CD4-positive, alpha-beta memory T cell (primary cell): ENCODE measurements at regions not wholly inside any gene's neighbourhood (a gene's known extent, or its start where the extent isn't known, plus 50 kb on each side); places are given as distances from the start of the nearest gene placed in this dataset.

Experiments
- CTCF ChIA-PET: fragments of 350-600 bp; sonication (Branson Sonifier 250); formaldehyde crosslinking; loops from one replicate; lab custom pipeline; 2021; ENCODE audit warnings: inconsistent platforms; ENCODE audit not compliant: partially characterized antibody; lab: Charles Lee
- POLR2A ChIA-PET: fragments of 350-600 bp; sonication (Branson Sonifier 250); formaldehyde crosslinking; loops from one replicate; lab custom pipeline; 2021; ENCODE audit not compliant: partially characterized antibody; lab: Charles Lee
- DNase-seq, 5 donors: peaks; one replicate each; pipeline versions ENCODE4 v3.0.0 to v3.0.0-alpha.2; 2020 to 2022; ENCODE audit warnings: mixed read lengths in 1 of 5
- H3K27ac ChIP-seq: one replicate; pipeline ENCODE4 v1.7.0; 2013; ENCODE audit warnings: low read depth, low read length
- H3K27me3 ChIP-seq: 2 replicates; pipeline ENCODE4 v1.7.0; 2013; ENCODE audit warnings: mild to moderate bottlenecking, low read length, moderate library complexity; ENCODE audit not compliant: insufficient read depth
- H3K36me3 ChIP-seq: 2 replicates; pipeline ENCODE4 v1.7.0; 2013; ENCODE audit warnings: mild to moderate bottlenecking, low read length, moderate library complexity; ENCODE audit not compliant: insufficient read depth
- H3K4me1 ChIP-seq: 2 replicates; pipeline ENCODE4 v1.7.0; 2013; ENCODE audit warnings: mild to moderate bottlenecking, low read length, moderate library complexity; ENCODE audit not compliant: insufficient read depth
- H3K4me3 ChIP-seq, 2 donors: one replicate each; pipeline ENCODE4 v1.7.0; 2013; ENCODE audit warnings: low read length in 2 of 2, mild to moderate bottlenecking in 1 of 2
- H3K9me3 ChIP-seq, 2 donors: one replicate each; pipeline ENCODE4 v1.7.0; 2013; ENCODE audit warnings: low read length in 2 of 2, control low read depth in 1 of 2; ENCODE audit not compliant: control insufficient read depth in 1 of 2
- H3K27ac Mint-ChIP-seq, 7 donors: one replicate each; pipeline ENCODE4 v1.8.0; 2020 to 2021; ENCODE audit warnings: mixed read lengths in 7 of 7, mild to moderate bottlenecking in 6 of 7, inconsistent platforms in 3 of 7, moderate library complexity in 3 of 7
- H3K27me3 Mint-ChIP-seq, 2 donors: one replicate each; pipeline ENCODE4 v1.8.0; 2020 to 2021; ENCODE audit warnings: mixed read lengths in 2 of 2
- H3K36me3 Mint-ChIP-seq, 2 donors: one replicate each; pipeline ENCODE4 v1.8.0; 2020 to 2021; ENCODE audit warnings: mixed read lengths in 2 of 2, inconsistent platforms in 1 of 2, mild to moderate bottlenecking in 1 of 2
- H3K4me1 Mint-ChIP-seq, 4 donors: one replicate each; pipeline ENCODE4 v1.8.0; 2020 to 2021; ENCODE audit warnings: mixed read lengths in 4 of 4, mild to moderate bottlenecking in 1 of 4
- H3K4me3 Mint-ChIP-seq, 8 donors: one replicate each; pipeline ENCODE4 v1.8.0; 2020 to 2021; ENCODE audit warnings: mixed read lengths in 8 of 8, mild to moderate bottlenecking in 7 of 8, moderate library complexity in 6 of 8, inconsistent platforms in 3 of 8
- H3K9me3 Mint-ChIP-seq, 8 donors: one replicate each; pipeline ENCODE4 v1.8.0; 2020 to 2021; ENCODE audit warnings: mixed read lengths in 8 of 8, mild to moderate bottlenecking in 5 of 8, inconsistent platforms in 3 of 8, moderate library complexity in 1 of 8
- intact Hi-C: fragments of 100-400 bp; cut with micrococcal nuclease; formaldehyde crosslinking; loops from one replicate; pipeline ENCODE4 v1.15.1; 2023

DNA sequence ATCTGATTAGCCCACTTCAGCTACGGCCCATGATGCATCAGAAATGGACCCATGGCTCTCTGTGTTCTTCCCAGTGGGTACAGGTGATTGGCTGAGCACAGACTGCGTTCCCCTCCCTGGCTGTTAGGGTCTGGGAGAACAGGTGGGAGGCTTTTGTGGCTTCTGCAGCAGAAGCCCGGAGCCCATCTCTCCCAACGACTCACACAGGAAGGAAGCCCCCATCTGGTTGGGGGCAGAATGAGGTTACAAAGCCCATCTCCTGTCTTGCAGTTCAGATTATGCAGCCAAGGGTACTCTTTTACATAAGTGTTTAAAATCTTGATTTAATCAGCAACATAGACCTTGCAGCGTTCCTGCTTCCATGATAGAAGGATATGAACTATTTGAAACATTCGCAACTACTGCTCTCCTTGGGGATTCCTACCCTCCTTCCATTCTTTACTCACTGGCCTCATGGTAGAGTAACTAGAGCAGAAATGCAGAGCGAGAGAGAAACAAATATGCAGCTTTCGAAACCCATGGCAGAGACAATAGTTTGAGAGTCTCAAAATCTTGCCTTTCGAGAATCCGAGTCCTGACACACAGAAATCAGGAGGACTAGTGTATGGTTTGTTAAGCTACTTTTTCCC lies 291.3 kb downstream of the TLE3 start:
- no peak overlapping the region for H3K27ac Mint-ChIP-seq

DNA sequence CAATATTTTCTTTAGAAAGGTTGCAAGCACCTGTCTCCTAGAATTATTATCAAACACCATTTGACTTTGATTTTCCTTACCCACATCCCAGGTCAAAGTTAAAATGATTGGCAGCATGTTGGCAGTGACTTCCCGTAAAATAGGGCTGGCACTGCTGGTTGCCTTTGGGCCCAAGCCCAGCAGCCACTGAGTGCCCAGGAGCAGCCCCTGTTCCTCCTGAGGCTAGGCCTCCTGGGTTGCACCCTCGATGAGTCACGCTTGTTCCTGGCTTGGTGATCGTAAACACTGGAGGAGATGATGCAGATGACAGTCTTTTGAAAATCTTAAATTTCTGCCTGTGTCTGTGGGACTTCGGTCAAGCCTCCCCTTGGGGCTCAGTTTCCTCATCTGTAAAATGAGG lies 290.0 kb downstream of the TLE3 start:
- ChIA-PET CTCF (interaction anchor here (0.6 kb wide), 1 partner anchor 37 kb away, joined by 3 read pairs; no protein-coding TSS in a partner anchor), POLR2A (no interaction called here)
- Histone ChIP-seq H3K27me3 (no peaks in the 10 kb centered on the region), H3K4me3 (no peak overlapping the region), H3K4me1 (no peaks in the 10 kb centered on the region), H3K9me3 (no peaks in the 10 kb centered on the region), H3K27ac (no peak overlapping the region), H3K36me3 (no peaks in the 10 kb centered on the region)
- intact Hi-C loops = no loop called here
- no peak overlapping the region for H3K4me3 Mint-ChIP-seq
- H3K9me3 Mint-ChIP-seq = no peaks in the 10 kb centered on the region
- peaks cover 3 to 5% of the 10 kb centered on the region in 2 donors for H3K27me3 Mint-ChIP-seq
- no peak for DNase-seq
- peak overlapping the region in 1 of 7 donors; percentile 42 for H3K27ac Mint-ChIP-seq
- no peaks in the 10 kb centered on the region for H3K36me3 Mint-ChIP-seq
- peaks cover 0 to 5% (median 0%) of the 10 kb centered on the region in 4 donors for H3K4me1 Mint-ChIP-seq

More for the DNA sequence above, 291.3 kb downstream of the TLE3 start:
- Mint-ChIP-seq H3K36me3 (no peaks in the 10 kb centered on the region), H3K27me3 (peaks cover 3 to 5% of the 10 kb centered on the region in 2 donors), H3K9me3 (no peaks in the 10 kb centered on the region), H3K4me1 (peaks cover 0 to 5% (median 0%) of the 10 kb centered on the region in 4 donors), H3K4me3 (no peak overlapping the region)
- ChIA-PET POLR2A (no interaction called here), CTCF (no interaction called here)
- Histone ChIP-seq H3K4me1 (no peaks in the 10 kb centered on the region), H3K27ac (no peak overlapping the region), H3K9me3 (no peaks in the 10 kb centered on the region), H3K4me3 (no peak overlapping the region), H3K36me3 (no peaks in the 10 kb centered on the region), H3K27me3 (no peaks in the 10 kb centered on the region)
- no peak for DNase-seq
- intact Hi-C loops = no loop called here

DNA sequence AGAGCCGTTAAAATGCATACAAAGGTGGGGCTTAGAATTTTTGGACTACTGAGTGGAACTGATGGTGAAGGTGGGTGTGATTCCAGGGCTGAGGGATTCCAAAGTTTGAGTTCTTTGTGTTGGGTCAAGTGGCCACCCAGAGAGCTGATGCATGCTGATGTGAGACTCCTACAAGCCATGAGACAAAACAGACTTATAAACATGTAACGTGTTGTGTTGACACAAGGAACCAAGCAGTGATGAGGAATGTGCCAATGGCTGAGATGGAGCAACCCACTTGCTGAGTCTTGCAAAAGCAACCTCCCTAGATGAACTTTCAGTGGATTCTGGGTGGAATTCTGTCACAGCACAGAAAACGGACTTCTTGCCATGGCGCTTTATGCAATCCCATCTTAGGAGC lies 289.0 kb downstream of the TLE3 start:
- intact Hi-C loops = no loop called here

DNA sequence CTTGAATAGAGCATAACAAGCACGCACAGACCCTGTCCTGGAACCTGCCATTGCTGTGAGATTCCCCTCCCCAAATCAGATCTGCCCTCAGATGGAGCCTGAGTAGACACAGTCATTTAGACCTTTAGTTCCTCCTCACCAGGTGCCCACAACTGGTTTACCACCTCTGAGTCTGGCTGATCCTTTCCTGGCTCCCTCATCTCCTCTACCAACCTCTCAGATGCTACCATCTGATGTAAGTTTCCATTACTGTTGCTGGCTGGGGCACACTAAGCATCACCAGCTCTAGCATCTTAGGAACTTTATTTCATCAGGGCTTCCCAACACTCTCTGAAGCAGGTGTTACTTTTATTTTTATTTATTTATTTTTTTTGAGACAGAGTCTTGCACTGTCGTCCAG lies 288.3 kb downstream of the TLE3 start:
- H3K36me3 Mint-ChIP-seq = no peaks in the 10 kb centered on the region
- Histone ChIP-seq H3K36me3 (no peaks in the 10 kb centered on the region), H3K9me3 (no peaks in the 10 kb centered on the region), H3K4me1 (no peaks in the 10 kb centered on the region), H3K27me3 (no peaks in the 10 kb centered on the region), H3K4me3 (no peak overlapping the region), H3K27ac (no peak overlapping the region)
- peaks cover 0 to 5% (median 0%) of the 10 kb centered on the region in 4 donors for H3K4me1 Mint-ChIP-seq
- intact Hi-C loops = no loop called here
- H3K27ac Mint-ChIP-seq = no peak overlapping the region
- no peak overlapping the region for H3K4me3 Mint-ChIP-seq
- H3K9me3 Mint-ChIP-seq = no peaks in the 10 kb centered on the region
- DNase-seq = no peak
- H3K27me3 Mint-ChIP-seq = peaks cover 3 to 5% of the 10 kb centered on the region in 2 donors
- CTCF ChIA-PET = no interaction called here
- POLR2A ChIA-PET = no interaction called here

More for the DNA sequence above, 289.0 kb downstream of the TLE3 start:
- Mint-ChIP-seq H3K4me1 (peaks cover 0 to 5% (median 0%) of the 10 kb centered on the region in 4 donors), H3K4me3 (no peak overlapping the region), H3K27ac (no peak overlapping the region), H3K27me3 (peaks cover 3 to 5% of the 10 kb centered on the region in 2 donors), H3K36me3 (no peaks in the 10 kb centered on the region), H3K9me3 (no peaks in the 10 kb centered on the region)
- CTCF ChIA-PET = no interaction called here
- POLR2A ChIA-PET = no interaction called here
- H3K36me3 ChIP-seq = no peaks in the 10 kb centered on the region
- H3K4me3 ChIP-seq = no peak overlapping the region
- no peak overlapping the region for H3K27ac ChIP-seq
- H3K27me3 ChIP-seq = no peaks in the 10 kb centered on the region
- H3K4me1 ChIP-seq = no peaks in the 10 kb centered on the region
- H3K9me3 ChIP-seq = no peaks in the 10 kb centered on the region
- DNase-seq = no peak

DNA sequence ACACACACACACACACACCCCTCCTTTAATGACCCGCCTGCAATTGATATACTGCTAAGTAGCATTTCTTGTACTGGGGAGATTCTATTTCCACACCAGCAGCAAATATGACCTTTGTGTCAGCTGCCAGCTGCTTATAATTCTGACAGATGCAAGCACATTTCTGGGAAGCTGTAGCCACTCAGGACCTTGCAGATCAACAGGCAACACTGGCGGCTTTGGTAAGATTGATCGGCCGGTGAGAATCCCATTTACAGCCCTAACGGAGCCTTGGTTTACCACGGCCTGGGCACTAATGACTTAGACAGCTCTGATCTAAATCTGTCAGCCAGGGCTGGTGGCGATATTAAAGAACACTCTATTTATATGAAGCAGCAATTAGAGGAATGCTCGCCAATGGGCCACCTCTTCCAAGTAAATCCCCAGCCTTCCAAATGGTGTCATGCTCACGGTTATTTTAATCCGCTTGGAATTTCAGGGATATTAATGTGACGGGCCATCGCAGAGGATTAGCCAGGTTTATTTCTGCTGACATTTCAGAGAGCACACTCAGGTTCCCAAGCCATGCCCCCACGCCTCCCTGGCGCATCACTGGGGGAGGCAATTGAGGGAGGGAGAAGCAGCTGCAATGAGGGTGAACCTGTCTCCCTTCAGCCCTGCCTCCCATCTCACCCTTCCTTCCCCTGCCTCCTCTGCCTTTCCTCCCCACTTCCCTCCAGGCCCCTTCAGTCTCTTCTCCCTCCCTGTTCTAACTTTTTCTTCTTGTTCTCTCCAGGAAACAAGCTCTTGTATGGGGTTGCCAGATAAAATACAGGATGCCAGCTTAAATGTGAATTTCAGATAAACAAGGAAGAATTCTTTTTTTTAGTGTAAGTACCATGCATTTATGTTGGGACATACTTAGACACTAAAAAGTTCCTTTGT lies 287.0 kb downstream of the TLE3 start:
- ChIA-PET CTCF (interaction anchor here (1.0 kb wide), 1 partner anchor 24 kb away, joined by 4 read pairs; no protein-coding TSS in a partner anchor), POLR2A (no interaction called here)
- no peaks in the 10 kb centered on the region for H3K9me3 ChIP-seq
- H3K9me3 Mint-ChIP-seq = no peaks in the 10 kb centered on the region
- no peaks in the 10 kb centered on the region for H3K4me1 ChIP-seq
- H3K27ac Mint-ChIP-seq = no peak overlapping the region
- H3K27me3 ChIP-seq = no peaks in the 10 kb centered on the region
- no peak overlapping the region for H3K4me3 Mint-ChIP-seq
- H3K4me3 ChIP-seq = no peak overlapping the region
- intact Hi-C loops = no loop called here
- H3K27ac ChIP-seq = no peak overlapping the region
- H3K36me3 ChIP-seq = no peaks in the 10 kb centered on the region
- no peak for DNase-seq
- no peaks in the 10 kb centered on the region for H3K36me3 Mint-ChIP-seq
- H3K4me1 Mint-ChIP-seq = peaks cover 0 to 5% (median 0%) of the 10 kb centered on the region in 4 donors
- H3K27me3 Mint-ChIP-seq = peaks cover 3 to 5% of the 10 kb centered on the region in 2 donors

DNA sequence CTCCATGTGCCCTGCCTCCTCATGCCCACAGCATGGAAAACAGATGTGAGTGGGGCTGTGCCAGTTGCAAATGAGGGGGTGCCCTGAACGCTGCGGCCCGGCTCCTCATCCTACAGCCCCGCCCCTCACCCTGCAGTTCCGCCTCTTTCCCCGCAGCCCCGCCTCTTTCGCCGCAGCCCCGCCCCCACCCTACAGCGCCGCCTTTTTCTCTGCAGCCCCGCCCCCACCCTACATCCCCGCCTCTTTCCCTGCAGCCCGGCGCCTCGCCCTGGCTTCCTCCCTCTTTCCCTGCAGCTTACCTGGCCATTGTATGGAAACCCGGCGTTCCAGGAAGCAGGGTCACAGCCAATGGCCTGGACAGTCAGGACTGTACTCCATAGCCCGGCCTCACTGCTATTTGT lies 284.9 kb downstream of the TLE3 start:
- no peak for DNase-seq
- intact Hi-C loops = no loop called here

DNA sequence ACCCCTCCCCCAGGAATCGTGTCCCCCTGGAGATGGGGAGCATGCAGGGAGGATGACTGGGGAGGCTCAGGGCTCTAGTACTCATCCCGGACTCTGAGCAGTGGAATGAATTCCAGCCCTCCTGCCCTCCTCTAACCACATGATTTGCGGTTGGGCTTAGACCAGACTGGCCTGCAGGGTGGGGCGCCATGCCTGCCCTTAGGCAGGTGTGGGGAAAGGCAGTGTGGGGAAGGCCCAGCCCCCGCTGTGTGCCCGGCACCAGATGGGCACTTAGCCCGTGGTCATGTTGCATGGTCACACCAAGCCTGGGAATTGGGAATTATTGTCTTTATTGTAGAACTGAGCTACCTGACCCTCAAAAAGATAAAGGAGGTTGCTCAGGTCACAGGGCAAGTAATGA lies 283.8 kb downstream of the TLE3 start:
- intact Hi-C loops = no loop called here
- Histone ChIP-seq H3K36me3 (no peaks in the 10 kb centered on the region), H3K9me3 (no peaks in the 10 kb centered on the region), H3K4me3 (no peak overlapping the region), H3K27ac (no peak overlapping the region), H3K27me3 (no peaks in the 10 kb centered on the region), H3K4me1 (no peaks in the 10 kb centered on the region)
- POLR2A ChIA-PET = no interaction called here
- CTCF ChIA-PET = no interaction called here
- no peak for DNase-seq
- Mint-ChIP-seq H3K4me3 (no peak overlapping the region), H3K27me3 (no peaks in the 10 kb centered on the region), H3K4me1 (peaks cover 0 to 5% (median 0%) of the 10 kb centered on the region in 4 donors), H3K9me3 (no peaks in the 10 kb centered on the region), H3K27ac (no peak overlapping the region), H3K36me3 (no peaks in the 10 kb centered on the region)

More for the DNA sequence above, 284.9 kb downstream of the TLE3 start:
- Mint-ChIP-seq H3K36me3 (no peaks in the 10 kb centered on the region), H3K27ac (no peak overlapping the region), H3K4me1 (peaks cover 0 to 5% (median 0%) of the 10 kb centered on the region in 4 donors), H3K9me3 (no peaks in the 10 kb centered on the region), H3K27me3 (peaks cover 0 to 3% of the 10 kb centered on the region in 2 donors), H3K4me3 (no peak overlapping the region)
- H3K9me3 ChIP-seq = no peaks in the 10 kb centered on the region
- H3K4me1 ChIP-seq = no peaks in the 10 kb centered on the region
- ChIA-PET CTCF (no interaction called here), POLR2A (no interaction called here)
- H3K36me3 ChIP-seq = no peaks in the 10 kb centered on the region
- H3K27me3 ChIP-seq = no peaks in the 10 kb centered on the region
- no peak overlapping the region for H3K27ac ChIP-seq
- no peak overlapping the region for H3K4me3 ChIP-seq
